ENCODE measurements at regions not wholly inside any gene's neighbourhood (a gene's known extent, or its start where the extent isn't known, plus 50 kb on each side); places are given as distances from the start of the nearest gene placed in this dataset.

DNA sequence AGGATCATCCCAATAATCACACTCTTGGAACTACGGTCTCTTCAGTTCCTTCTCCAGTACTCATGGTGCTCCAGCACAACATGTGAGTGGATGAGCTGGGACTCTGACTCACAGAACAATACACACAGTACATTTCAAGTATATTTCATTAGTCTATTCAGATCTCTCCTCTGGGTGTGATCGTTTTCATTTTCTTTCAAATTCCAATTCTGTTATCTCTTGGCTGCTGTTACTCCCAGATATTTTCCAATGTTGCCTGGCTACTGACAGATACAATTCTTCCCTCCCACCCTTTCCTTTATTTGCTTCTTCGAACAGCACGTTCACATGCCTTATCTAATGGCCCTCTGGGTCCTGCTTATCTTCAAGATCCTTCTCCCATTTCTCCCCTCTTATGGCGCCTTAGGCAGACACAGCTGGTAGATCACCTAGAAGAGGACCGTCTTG lies 216.0 kb downstream of the ACKR3 start:
- TF ChIP-seq, protein P1, sequence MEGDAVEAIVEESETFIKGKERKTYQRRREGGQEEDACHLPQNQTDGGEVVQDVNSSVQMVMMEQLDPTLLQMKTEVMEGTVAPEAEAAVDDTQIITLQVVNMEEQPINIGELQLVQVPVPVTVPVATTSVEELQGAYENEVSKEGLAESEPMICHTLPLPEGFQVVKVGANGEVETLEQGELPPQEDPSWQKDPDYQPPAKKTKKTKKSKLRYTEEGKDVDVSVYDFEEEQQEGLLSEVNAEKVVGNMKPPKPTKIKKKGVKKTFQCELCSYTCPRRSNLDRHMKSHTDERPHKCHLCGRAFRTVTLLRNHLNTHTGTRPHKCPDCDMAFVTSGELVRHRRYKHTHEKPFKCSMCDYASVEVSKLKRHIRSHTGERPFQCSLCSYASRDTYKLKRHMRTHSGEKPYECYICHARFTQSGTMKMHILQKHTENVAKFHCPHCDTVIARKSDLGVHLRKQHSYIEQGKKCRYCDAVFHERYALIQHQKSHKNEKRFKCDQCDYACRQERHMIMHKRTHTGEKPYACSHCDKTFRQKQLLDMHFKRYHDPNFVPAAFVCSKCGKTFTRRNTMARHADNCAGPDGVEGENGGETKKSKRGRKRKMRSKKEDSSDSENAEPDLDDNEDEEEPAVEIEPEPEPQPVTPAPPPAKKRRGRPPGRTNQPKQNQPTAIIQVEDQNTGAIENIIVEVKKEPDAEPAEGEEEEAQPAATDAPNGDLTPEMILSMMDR (conservative IDR thresholded peaks at IDR 0.05 in 1 of 2, IDR thresholded peaks at IDR 0.05 in 1 of 2; ENCODE audit: low read depth in 1 of 2, low read length in 2 of 2): no peak
- no peak for TF ChIP-seq EZH2 (IDR thresholded peaks at IDR 0.05; ENCODE audit: low read length, missing control alignments)

Measured in fibroblast of lung (primary cell).